Gastrocnemius medialis (tissue), 4 donors: ENCODE measurements at regions not wholly inside any gene's neighbourhood (a gene's known extent, or its start where the extent isn't known, plus 50 kb on each side); places are given as distances from the start of the nearest gene placed in this dataset.

Source experiments
- CTCF ChIP-seq, 5 experiments: fragments of 450-650 bp in 3 of 5; fragments of 200-600 bp in 2 of 5; sonication (generic) in 2 of 5; IDR thresholded peaks in 4 of 5; conservative IDR thresholded peaks in 1 of 5; 1 replicate in 4 of 5; 2 replicates in 1 of 5; pipeline ENCODE4 v1.5.1; 2016 to 2019; ENCODE audit warnings: antibody characterized with exemption in 5 of 5, mild to moderate bottlenecking in 3 of 5, moderate library complexity in 3 of 5
- POLR2A ChIP-seq, 2 donors: fragments of 450-650 bp; IDR thresholded peaks; one replicate each; pipeline ENCODE4 v1.6.1; 2017; ENCODE audit warnings: antibody characterized with exemption in 2 of 2, mild to moderate bottlenecking in 2 of 2, moderate library complexity in 2 of 2

DNA sequence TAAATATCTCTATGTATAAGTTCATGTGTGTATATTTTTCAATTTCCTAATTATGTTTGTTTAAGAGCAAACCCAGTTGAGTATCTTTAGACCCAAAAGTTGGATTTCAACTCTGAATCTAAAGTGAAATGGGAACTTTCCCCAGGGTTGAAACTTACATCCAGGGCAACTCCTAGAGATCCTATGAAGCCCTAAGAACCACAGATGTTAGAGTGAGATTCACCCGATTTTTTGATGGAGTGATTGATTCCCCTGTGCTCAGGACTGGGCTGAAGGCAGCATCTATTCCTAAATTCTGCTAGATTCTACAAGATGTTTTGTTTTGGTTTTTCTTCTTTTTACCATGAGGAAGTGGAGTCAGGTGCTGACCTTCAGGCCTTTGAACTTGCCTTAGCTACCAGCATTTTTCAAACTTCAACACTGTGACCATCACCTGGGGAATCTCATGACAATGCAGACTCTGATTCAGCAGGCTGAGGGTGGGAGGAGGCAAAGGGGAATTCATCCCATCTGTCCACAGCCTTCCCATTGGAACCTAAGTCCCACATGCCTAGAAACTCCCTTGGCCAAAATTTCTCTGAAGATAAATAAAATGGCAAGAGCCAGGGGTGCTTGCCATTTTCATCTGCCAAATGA, 145.5 kb downstream of the ETS2 start:
- TF ChIP-seq CTCF (IDR thresholded peaks at IDR 0.05 in 4 of 5, conservative IDR thresholded peaks at IDR 0.05 in 1 of 5), result no peak
- no peak for TF ChIP-seq POLR2A (IDR thresholded peaks at IDR 0.05)
